A549 (cell line): ENCODE measurements at regions not wholly inside any gene's neighbourhood (a gene's known extent, or its start where the extent isn't known, plus 50 kb on each side); places are given as distances from the start of the nearest gene placed in this dataset.

Experiments used
- ATAC-seq, 2 experiments: fragments of 200-7000 bp in 1 of 2; fragments of >200 bp in 1 of 2; cut with Nextera tagmentation in 1 of 2; cut with Tn5 transposase in 1 of 2; 3 replicates each; pipeline versions ENCODE4 v1.8.0 to v1.9.1; 2018 to 2020; ENCODE audit warnings: mild to moderate bottlenecking in 1 of 2, moderate library complexity in 1 of 2
- CTCF ChIA-PET: fragments of 300-600 bp; sonication (Branson Sonifier 250); formaldehyde crosslinking; extraction: SDS; loops from one replicate; lab custom pipeline; 2021; ENCODE audit warnings: antibody characterized with exemption, inconsistent platforms; lab: Yijun Ruan, JAX
- POLR2A ChIA-PET: fragments of 350-600 bp; formaldehyde crosslinking; extraction: SDS; loops from one replicate; lab custom pipeline; 2021; ENCODE audit warnings: antibody characterized with exemption, inconsistent platforms; lab: Yijun Ruan, JAX
- DNase-seq, 2 experiments: peaks; one replicate each; pipeline versions ENCODE4 v3.0.0 to v3.0.0-alpha.2; 2011 to 2016; ENCODE audit warnings: low read depth in 1 of 2, low spot score in 1 of 2
- FAIRE-seq: peaks from 2 replicates; lab custom pipeline; 2011; peaks lifted over from hg19 to GRCh38; lab: Jason Lieb, UNC
- H3K27ac ChIP-seq, 2 experiments: fragments of >200 bp; sonication (Bioruptor Twin); formaldehyde crosslinking; 3 replicates each; pipeline ENCODE4 v1.5.1; 2016 to 2017
- H3K4me1 ChIP-seq: fragments of >200 bp; sonication (Bioruptor Twin); formaldehyde crosslinking; 3 replicates; pipeline ENCODE4 v1.6.1; 2016
- H3K4me2 ChIP-seq: fragments of >200 bp; sonication (Bioruptor Twin); formaldehyde crosslinking; 3 replicates; pipeline ENCODE4 v1.6.1; 2016
- H3K4me3 ChIP-seq: fragments of >200 bp; sonication (Bioruptor Twin); formaldehyde crosslinking; 3 replicates; pipeline ENCODE4 v1.5.1; 2016
- H3K9me3 ChIP-seq: fragments of >200 bp; sonication (Bioruptor Twin); formaldehyde crosslinking; 3 replicates; pipeline ENCODE4 v1.6.1; 2016
- BHLHE40 ChIP-seq: IDR thresholded peaks from 2 replicates; pipeline ENCODE4 v1.6.1; 2012; ENCODE audit warnings: low read depth, low read length, inconsistent platforms
- CHD2 ChIP-seq: fragments of 150-350 bp; IDR thresholded peaks from 2 replicates; pipeline ENCODE4 v1.6.1; 2014; ENCODE audit warnings: low read length; ENCODE audit not compliant: partially characterized antibody
- CTCF ChIP-seq: fragments of >200 bp; sonication (Bioruptor Twin); formaldehyde crosslinking; IDR thresholded peaks from 3 replicates; pipeline ENCODE4 v1.5.1; 2016
- HDAC2 ChIP-seq: fragments of 200-600 bp; sonication (generic); IDR thresholded peaks from 2 replicates; pipeline ENCODE4 v1.6.1; 2016
- HMGXB4 ChIP-seq: fragments of 250-450 bp; sonication (Bioruptor Pico); IDR thresholded peaks from 2 replicates; pipeline ENCODE4 v1.5.0; 2021; ENCODE audit warnings: mild to moderate bottlenecking, moderate library complexity, borderline replicate concordance
- MAFK ChIP-seq: fragments of 450-650 bp; IDR thresholded peaks from 2 replicates; pipeline ENCODE4 v1.6.1; 2014; ENCODE audit not compliant: partially characterized antibody
- MYC ChIP-seq: IDR thresholded peaks from 2 replicates; pipeline ENCODE4 v1.6.1; 2012; ENCODE audit warnings: mild to moderate bottlenecking, inconsistent platforms, low read length, improper control_type of control experiment, borderline replicate concordance
- NPAS2 ChIP-seq: fragments of 250-450 bp; sonication (Bioruptor Pico); IDR thresholded peaks from 2 replicates; pipeline ENCODE4 v1.8.0; 2022; ENCODE audit warnings: mild to moderate bottlenecking, moderate library complexity, borderline replicate concordance
- RCOR1 ChIP-seq: fragments of 150-350 bp; IDR thresholded peaks from 2 replicates; pipeline ENCODE4 v1.6.1; 2014; ENCODE audit warnings: antibody characterized with exemption, low read length, low read depth
- RFX5 ChIP-seq: fragments of 450-650 bp; IDR thresholded peaks from 2 replicates; pipeline ENCODE4 v1.7.1; 2014; ENCODE audit warnings: antibody characterized with exemption, mild to moderate bottlenecking, moderate library complexity
- RNF2 ChIP-seq: fragments of 200-600 bp; sonication (generic); IDR thresholded peaks from 2 replicates; pipeline ENCODE4 v1.6.1; 2016; ENCODE audit warnings: low read depth, mild to moderate bottlenecking, antibody characterized with exemption, moderate library complexity, borderline replicate concordance
- TP53 ChIP-seq: fragments of 250-450 bp; sonication (Bioruptor Pico); IDR thresholded peaks from 2 replicates; pipeline ENCODE4 v1.5.0; 2021; ENCODE audit warnings: mild to moderate bottlenecking, moderate library complexity
- USF2 ChIP-seq: fragments of 450-650 bp; IDR thresholded peaks from 2 replicates; pipeline ENCODE4 v1.6.1; 2014; ENCODE audit warnings: antibody characterized with exemption
- WGBS: methylation state at CpG from one replicate; pipeline ENCODE4 v1.1.6; 2017; ENCODE audit errors: missing lambda C conversion rate; 5-methylcytosine and 5-hydroxymethylcytosine counted together

- H3K4me1 ChIP-seq, result peaks cover 19% of the 10 kb centered on the region
- ATAC-seq (no peak), DNase-seq (no peak), FAIRE-seq (no peak)
- H3K4me2 ChIP-seq, result no peak overlapping the region
- TF ChIP-seq RCOR1 (no peak), TP53 (no peak), CHD2 (no peak), MAFK (no peak), USF2 (no peak), CTCF (no peak), RNF2 (no peak)
- CTCF ChIA-PET, result interaction anchor here (1.5 to 3.7 kb wide), 3 partner anchors 8 to 181 kb away, joined by 4 to 30 read pairs (median 4); no protein-coding TSS in a partner anchor
- H3K9me3 ChIP-seq, result no peaks in the 10 kb centered on the region
- H3K4me3 ChIP-seq, result no peak overlapping the region
- POLR2A ChIA-PET, result no interaction called here
- H3K27ac ChIP-seq, result no peak overlapping the region
- WGBS, result 57% methylated on average over 25 of the region's 35 CpGs
These were observed 56.1 kb upstream of the FBRSL1 start for GRCh38 chr12:132433641-132434395.

GRCh38 chr12:132432721-132433577 lies 57.0 kb upstream of the FBRSL1 start:
- WGBS, result 87% methylated on average over 33 of the region's 41 CpGs
- POLR2A ChIA-PET, result no interaction called here
- ATAC-seq (no peak), DNase-seq (no peak), FAIRE-seq (no peak)
- CTCF ChIA-PET, result interaction anchor here (1.5 to 3.7 kb wide), 2 partner anchors 9 to 18 kb away, joined by 4 to 30 read pairs; no protein-coding TSS in a partner anchor
- H3K4me2 ChIP-seq, result no peak overlapping the region
- H3K4me3 ChIP-seq, result no peak overlapping the region
- TF ChIP-seq NPAS2 (CRISPR knock-in tag) (no peak), HDAC2 (no peak), RFX5 (no peak), MYC (no peak)
- H3K9me3 ChIP-seq, result no peaks in the 10 kb centered on the region
- peaks cover 19% of the 10 kb centered on the region for H3K4me1 ChIP-seq
- no peak overlapping the region for H3K27ac ChIP-seq

GRCh38 chr12:132432126-132432705 lies 57.7 kb upstream of the FBRSL1 start:
- no peaks in the 10 kb centered on the region for H3K9me3 ChIP-seq
- no peak overlapping the region for H3K4me3 ChIP-seq
- CTCF ChIA-PET, result interaction anchor here (0.8 to 3.7 kb wide), 3 partner anchors 10 to 91 kb away, joined by 4 to 30 read pairs (median 4); no protein-coding TSS in a partner anchor
- H3K4me2 ChIP-seq, result no peak overlapping the region
- no peak for FAIRE-seq
- no peak for DNase-seq
- peaks cover 19% of the 10 kb centered on the region for H3K4me1 ChIP-seq
- WGBS, result 82% methylated on average over 18 of the region's 18 CpGs
- TF ChIP-seq BHLHE40 (no peak), MAFK (no peak), HMGXB4 (CRISPR knock-in tag) (no peak)
- H3K27ac ChIP-seq, result no peak overlapping the region
- ATAC-seq, result no peak
- POLR2A ChIA-PET, result no interaction called here
